AG09319 (cell line): ENCODE measurements at regions not wholly inside any gene's neighbourhood (a gene's known extent, or its start where the extent isn't known, plus 50 kb on each side); places are given as distances from the start of the nearest gene placed in this dataset.

Source experiments
- DNase-seq: peaks from one replicate; pipeline ENCODE4 v3.0.0-alpha.2; 2010; ENCODE audit warnings: low read depth; ENCODE audit errors: extremely low read depth
- TF ChIP-seq, protein P1 (sequence below): IDR thresholded peaks from 2 replicates; pipeline ENCODE4 v1.5.1; 2011; ENCODE audit warnings: low read depth, mild to moderate bottlenecking, inconsistent platforms, low read length, moderate library complexity

DNA sequence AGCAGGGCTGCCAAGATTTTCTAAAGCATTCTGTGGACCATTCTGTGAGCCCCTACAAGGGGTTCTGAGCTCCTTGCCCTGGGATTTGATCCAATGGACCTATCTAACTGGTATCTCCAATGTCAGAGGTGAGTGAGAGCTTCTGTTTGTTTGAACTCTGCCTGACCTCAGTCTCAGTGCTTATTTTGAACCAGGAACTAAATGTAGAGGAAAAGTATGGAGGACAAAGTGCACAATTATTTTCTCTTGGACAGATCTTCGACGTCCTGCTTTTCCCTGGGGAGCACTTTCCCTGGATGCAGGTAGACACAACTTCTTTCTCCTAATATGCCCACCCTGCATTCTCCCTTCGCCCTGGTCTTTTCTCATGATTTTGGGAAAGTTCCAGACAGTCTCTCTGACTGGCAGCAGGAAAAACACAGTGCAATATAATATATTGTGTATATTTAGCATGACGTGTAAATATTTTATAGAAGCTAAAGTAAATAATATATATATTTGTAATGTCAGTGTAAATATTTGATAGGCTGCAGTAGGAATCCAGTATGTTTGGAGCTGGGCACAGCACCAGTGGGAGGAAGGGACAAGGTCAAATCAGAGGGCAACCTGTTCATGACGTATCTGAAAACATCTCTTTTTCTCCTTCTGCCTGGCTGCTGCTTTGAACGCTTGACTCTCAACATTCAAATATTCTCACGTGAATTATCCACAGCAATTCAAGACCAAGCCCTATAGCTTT lies 184.0 kb upstream of the LYZL1 start:
- TF ChIP-seq, protein P1, sequence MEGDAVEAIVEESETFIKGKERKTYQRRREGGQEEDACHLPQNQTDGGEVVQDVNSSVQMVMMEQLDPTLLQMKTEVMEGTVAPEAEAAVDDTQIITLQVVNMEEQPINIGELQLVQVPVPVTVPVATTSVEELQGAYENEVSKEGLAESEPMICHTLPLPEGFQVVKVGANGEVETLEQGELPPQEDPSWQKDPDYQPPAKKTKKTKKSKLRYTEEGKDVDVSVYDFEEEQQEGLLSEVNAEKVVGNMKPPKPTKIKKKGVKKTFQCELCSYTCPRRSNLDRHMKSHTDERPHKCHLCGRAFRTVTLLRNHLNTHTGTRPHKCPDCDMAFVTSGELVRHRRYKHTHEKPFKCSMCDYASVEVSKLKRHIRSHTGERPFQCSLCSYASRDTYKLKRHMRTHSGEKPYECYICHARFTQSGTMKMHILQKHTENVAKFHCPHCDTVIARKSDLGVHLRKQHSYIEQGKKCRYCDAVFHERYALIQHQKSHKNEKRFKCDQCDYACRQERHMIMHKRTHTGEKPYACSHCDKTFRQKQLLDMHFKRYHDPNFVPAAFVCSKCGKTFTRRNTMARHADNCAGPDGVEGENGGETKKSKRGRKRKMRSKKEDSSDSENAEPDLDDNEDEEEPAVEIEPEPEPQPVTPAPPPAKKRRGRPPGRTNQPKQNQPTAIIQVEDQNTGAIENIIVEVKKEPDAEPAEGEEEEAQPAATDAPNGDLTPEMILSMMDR, result no peak
- no peak for DNase-seq

DNA sequence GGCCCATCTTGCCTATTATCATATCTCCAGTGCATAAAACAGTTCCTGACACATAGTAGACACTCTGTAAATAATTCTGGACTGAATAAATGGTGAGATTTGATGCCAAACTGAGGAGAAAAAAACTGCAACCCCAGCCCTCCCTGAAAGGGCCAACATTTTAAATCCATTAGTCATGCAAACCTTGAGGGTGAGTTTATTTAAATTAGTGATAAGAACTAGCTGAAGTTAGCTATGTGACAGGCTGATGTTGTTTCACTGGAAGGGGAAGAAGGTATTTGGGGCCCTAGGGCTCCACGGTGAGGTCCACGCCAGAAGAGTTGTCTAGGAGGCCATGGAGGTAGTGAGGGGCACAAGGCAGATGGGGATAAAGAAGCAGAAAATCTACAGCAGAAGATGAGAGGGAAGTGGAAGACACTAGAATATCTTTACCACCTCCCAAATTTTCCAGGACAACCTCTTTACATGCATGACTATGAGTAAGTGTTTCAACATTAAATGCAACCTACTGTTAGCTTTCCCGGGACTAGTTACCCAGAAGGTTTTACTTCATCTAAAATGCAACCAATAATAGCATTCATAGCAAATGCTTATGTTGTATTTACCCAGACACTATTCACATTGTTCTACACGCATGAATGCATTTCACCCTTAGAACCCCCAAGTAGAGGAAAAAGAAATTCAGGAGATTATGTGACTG lies 183.2 kb upstream of the LYZL1 start:
- TF ChIP-seq, protein P1, result no peak

DNA sequence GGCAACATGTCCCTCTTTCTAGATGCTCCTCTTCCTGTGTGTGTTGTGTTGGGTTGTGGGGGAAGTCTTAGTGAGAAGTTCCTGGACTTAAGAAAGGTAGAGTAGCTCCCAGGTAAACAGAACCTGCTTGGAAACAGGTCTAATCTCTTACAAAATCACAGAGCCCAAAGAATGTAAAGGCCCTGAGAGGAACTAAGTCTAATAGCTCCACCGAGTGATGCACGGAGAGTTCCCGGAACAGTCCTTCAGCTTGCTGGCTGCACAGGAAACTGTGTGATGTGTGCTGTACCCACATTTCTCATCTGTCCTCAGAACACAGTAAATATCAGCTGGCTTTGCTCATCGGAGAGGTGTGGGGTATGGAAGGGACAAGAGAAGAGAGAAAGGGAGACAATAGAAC lies 182.6 kb upstream of the LYZL1 start:
- TF ChIP-seq, protein P1, result no peak
- no peak for DNase-seq

More for the DNA sequence above, 183.2 kb upstream of the LYZL1 start:
- peak; percentile 11 for DNase-seq

DNA sequence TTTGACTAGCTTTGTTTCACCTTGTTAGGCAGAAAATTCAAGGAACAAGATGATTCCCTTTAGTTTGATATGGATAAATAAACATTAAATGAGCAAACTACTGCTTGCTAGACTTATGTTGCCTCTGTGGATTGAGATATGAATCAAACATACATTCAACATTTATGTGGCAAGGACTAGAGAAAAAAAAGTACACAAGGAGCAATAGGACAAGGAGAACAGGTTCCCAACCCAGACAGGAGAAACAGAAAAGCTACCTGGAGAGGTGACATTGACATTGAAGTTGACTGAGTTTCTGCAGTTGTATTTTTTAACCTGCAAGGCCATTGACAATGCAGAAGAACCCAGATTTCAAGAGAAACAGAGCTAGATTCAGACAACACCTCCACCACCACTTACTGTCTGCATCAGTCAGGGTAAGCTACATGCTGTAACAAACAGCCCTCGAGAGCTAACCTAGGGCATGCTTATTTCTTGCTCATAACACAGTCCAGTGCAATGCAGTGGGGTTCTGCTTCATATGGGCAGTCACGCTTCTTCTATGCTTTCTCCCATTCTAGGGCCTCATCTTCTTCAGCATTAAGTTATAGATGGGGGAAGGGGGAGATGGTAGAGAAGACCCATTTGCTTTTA lies 180.9 kb upstream of the LYZL1 start:
- DNase-seq, result no peak
- TF ChIP-seq, protein P1, result no peak

DNA sequence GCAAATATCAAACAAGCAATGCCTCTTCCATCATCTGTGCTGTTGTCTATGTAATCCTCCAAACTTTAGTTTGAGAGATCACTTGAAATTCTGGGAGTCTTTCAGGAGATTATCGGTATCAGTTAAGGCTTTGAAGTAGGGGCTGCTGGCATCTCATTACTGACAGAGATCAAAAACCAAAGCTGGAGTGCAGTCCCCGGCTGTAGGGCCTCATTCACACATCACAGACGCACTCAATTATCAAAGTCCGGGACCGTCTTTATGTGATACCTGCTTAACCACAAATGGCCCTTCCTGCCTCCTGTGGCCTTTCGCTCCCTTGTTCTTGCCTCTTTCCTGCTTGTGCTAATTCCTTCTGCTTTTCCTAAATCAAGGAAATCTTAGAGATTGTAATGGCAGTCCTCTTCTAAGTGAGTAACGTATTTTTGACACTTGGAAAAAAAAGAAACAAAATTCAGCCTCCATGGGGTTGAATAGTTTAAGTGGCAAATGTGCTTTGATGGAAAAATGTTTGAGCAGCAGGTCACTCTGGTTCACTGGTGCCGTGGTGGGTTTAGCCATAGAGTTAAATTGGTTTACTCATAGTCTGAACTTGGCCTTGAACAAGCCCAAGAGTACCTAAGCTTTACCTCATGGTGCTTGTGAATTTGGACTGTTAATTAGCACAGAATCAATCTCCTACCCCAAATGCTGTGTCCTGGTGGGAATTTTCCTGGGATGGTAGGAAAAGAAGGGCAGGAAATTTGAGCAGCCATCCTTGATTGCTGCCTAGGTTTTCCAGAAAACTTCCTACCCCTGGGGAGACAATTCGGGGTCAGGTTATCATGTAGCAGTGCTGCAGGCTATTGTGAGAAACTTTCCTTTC lies 178.9 kb upstream of the LYZL1 start:
- TF ChIP-seq, protein P1, result no peak
- DNase-seq, result no peak

DNA sequence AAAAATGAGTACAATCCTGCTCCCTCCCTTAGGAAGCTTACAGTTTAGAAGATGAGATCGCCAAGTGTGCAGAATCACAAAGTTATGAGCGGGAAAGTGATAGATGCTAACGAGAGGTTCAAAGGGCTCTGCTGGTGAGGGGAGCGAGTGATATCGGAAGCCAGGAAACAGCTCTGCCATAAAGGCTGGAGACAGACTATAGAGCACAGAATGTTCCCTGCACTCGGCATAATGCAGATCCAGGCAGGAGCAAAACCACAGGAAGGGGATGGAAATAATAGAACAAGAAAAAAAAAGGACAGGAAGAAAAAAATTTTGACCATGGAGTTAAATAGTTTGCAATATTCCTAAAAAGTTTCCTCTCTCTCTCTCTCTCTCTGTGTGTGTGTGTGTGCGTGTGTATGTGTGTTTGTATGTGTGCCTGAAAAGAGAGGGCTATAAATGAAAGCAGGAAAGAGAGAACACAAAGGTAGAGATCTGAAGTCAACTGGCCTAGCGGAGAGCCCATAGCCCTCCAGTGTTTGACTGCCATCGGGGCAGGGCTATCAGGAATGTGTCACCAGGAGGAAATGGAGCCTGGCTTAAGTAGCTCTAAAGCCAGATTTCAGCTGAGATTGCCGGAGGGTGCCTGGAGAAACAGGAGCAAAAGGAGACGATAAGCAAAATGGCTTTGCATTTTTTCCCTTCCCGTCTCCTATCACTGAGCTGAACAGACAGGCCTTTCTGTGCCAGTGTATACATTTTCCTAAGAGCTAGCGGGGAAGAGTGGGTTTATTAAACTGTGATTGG lies 175.8 kb upstream of the LYZL1 start:
- no peak for DNase-seq
- TF ChIP-seq, protein P1, result no peak
